Endodermal cell (in vitro differentiated cells): ENCODE measurements at regions not wholly inside any gene's neighbourhood (a gene's known extent, or its start where the extent isn't known, plus 50 kb on each side); places are given as distances from the start of the nearest gene placed in this dataset.

Experiments
- DNase-seq: peaks from one replicate; pipeline ENCODE4 v3.0.0-alpha.2; 2017
- H3K27ac ChIP-seq: 2 replicates; pipeline ENCODE4 v1.5.1; 2013; ENCODE audit warnings: mild to moderate bottlenecking, low read depth, low read length, moderate library complexity
- H3K27me3 ChIP-seq: 2 replicates; pipeline ENCODE4 v1.6.1; 2013; ENCODE audit warnings: mild to moderate bottlenecking, low read length, moderate library complexity; ENCODE audit not compliant: insufficient read depth, control insufficient read depth, poor library complexity, severe bottlenecking
- H3K36me3 ChIP-seq: 2 replicates; pipeline ENCODE4 v1.7.0; 2013; ENCODE audit warnings: mild to moderate bottlenecking, low read length, moderate library complexity; ENCODE audit not compliant: control insufficient read depth, insufficient read depth
- H3K4me1 ChIP-seq: one replicate; pipeline ENCODE4 v1.7.0; 2013; ENCODE audit warnings: low read length; ENCODE audit not compliant: control insufficient read depth, insufficient read depth
- H3K4me3 ChIP-seq: 2 replicates; pipeline ENCODE4 v1.5.1; 2013; ENCODE audit warnings: mild to moderate bottlenecking, low read length, moderate library complexity
- H3K9ac ChIP-seq: 2 replicates; pipeline ENCODE4 v1.6.1; 2013; ENCODE audit warnings: mild to moderate bottlenecking, low read length, moderate library complexity; ENCODE audit not compliant: poor library complexity, severe bottlenecking; ENCODE audit errors: extremely low read depth
- H3K9me3 ChIP-seq: 2 replicates; pipeline ENCODE4 v1.6.1; 2013; ENCODE audit warnings: mild to moderate bottlenecking, low read length, moderate library complexity; ENCODE audit not compliant: control insufficient read depth
- H3K27ac Mint-ChIP-seq: 2 replicates; pipeline ENCODE4 v1.8.0; 2020; ENCODE audit warnings: mixed read lengths
- H3K27me3 Mint-ChIP-seq: 2 replicates; pipeline ENCODE4 v1.8.0; 2021; ENCODE audit warnings: mild to moderate bottlenecking, mixed read lengths; ENCODE audit not compliant: insufficient read depth
- H3K36me3 Mint-ChIP-seq: 2 replicates; pipeline ENCODE4 v1.8.0; 2020; ENCODE audit warnings: low read depth, mixed read lengths
- H3K4me1 Mint-ChIP-seq: 2 replicates; pipeline ENCODE4 v1.8.0; 2020; ENCODE audit warnings: mixed read lengths
- H3K4me3 Mint-ChIP-seq: 2 replicates; pipeline ENCODE4 v1.8.0; 2020; ENCODE audit warnings: mild to moderate bottlenecking, moderate library complexity, mixed read lengths
- H3K9me3 Mint-ChIP-seq: 2 replicates; pipeline ENCODE4 v1.8.0; 2020; ENCODE audit warnings: mild to moderate bottlenecking, mixed read lengths
- WGBS, 2 experiments: methylation state at CpG; one replicate each; pipeline versions ENCODE4 v1.1.5 to v1.1.7; 2013; ENCODE audit warnings: missing lambda C conversion rate in 2 of 2, mixed read lengths in 1 of 2; ENCODE audit not compliant: insufficient coverage in 1 of 2, insufficient read length in 1 of 2; 5-methylcytosine and 5-hydroxymethylcytosine counted together
- TF ChIP-seq, protein P1 (sequence below): fragments of 200-600 bp; sonication (generic); conservative IDR thresholded peaks from 2 replicates; pipeline ENCODE4 v1.5.0; 2021; ENCODE audit warnings: antibody characterized with exemption, mild to moderate bottlenecking

DNA sequence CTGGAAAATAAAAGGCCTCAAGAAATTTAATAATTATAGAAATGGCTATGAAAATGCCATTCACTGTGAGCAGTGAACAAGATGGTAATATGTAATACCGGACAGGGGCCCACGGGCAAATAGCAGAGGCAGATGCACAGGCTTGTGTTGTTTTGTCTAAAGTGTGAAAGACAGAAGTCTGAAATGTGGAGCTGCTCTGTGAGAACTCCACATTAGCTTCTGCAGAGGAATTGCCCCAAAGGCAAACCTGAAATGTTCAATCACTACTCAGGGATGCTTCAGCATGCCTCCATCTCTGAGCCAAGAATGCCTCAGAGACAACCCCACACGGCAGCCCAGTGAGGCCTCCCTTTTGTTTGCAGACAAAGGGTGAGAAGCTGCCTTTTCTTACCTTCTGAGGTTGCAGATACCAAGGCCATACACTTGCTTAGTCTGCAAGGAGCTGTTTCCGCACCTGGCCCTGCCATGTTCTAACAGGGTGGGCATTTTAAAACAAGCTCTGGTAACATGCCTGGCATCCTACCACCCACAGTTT lies 124.3 kb upstream of the CXCL14 start:
- Mint-ChIP-seq H3K4me3 (no peak overlapping the region), H3K27me3 (peaks cover 15% of the 10 kb centered on the region), H3K36me3 (no peaks in the 10 kb centered on the region), H3K27ac (no peak overlapping the region), H3K9me3 (no peaks in the 10 kb centered on the region), H3K4me1 (peaks cover 8% of the 10 kb centered on the region)
- Histone ChIP-seq H3K36me3 (no peaks in the 10 kb centered on the region), H3K27ac (no peak overlapping the region), H3K4me3 (no peak overlapping the region), H3K27me3 (no peaks in the 10 kb centered on the region), H3K9ac (no peak overlapping the region), H3K4me1 (peaks cover 10% of the 10 kb centered on the region), H3K9me3 (no peaks in the 10 kb centered on the region)
- TF ChIP-seq, protein P1, sequence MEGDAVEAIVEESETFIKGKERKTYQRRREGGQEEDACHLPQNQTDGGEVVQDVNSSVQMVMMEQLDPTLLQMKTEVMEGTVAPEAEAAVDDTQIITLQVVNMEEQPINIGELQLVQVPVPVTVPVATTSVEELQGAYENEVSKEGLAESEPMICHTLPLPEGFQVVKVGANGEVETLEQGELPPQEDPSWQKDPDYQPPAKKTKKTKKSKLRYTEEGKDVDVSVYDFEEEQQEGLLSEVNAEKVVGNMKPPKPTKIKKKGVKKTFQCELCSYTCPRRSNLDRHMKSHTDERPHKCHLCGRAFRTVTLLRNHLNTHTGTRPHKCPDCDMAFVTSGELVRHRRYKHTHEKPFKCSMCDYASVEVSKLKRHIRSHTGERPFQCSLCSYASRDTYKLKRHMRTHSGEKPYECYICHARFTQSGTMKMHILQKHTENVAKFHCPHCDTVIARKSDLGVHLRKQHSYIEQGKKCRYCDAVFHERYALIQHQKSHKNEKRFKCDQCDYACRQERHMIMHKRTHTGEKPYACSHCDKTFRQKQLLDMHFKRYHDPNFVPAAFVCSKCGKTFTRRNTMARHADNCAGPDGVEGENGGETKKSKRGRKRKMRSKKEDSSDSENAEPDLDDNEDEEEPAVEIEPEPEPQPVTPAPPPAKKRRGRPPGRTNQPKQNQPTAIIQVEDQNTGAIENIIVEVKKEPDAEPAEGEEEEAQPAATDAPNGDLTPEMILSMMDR, result no peak
- 70 to 76% methylated on average over 4 of the region's 4 CpGs for WGBS, 2 experiments
- DNase-seq, result peak; percentile 59

DNA sequence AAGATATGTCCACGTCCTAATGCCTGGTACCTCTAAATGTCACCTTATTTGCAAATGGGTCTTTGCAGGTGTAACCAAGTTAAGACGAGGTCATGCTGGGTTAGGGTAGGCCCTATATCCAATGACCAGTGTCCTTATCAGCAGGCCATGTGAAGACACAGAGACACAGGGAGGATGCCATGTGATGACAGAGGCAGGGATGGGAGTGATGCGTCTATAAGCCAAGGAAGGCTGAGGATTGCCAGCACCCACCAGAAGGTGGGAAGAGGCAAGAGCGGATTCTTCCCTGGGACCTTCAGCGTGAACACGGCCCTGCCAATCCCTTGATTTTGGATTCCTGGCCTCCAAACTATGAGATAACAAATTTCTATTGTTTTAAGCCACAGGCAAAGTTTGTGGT lies 123.4 kb upstream of the CXCL14 start:
- 94 to 96% methylated on average over 6 of the region's 6 CpGs for WGBS, 2 experiments
- no peak overlapping the region for H3K27ac Mint-ChIP-seq
- H3K4me1 ChIP-seq, result peaks cover 10% of the 10 kb centered on the region
- H3K27ac ChIP-seq, result no peak overlapping the region
- H3K4me3 ChIP-seq, result no peak overlapping the region
- H3K36me3 ChIP-seq, result no peaks in the 10 kb centered on the region
- no peaks in the 10 kb centered on the region for H3K9me3 Mint-ChIP-seq
- H3K4me1 Mint-ChIP-seq, result peaks cover 8% of the 10 kb centered on the region
- no peak overlapping the region for H3K9ac ChIP-seq
- TF ChIP-seq, protein P1, result no peak
- H3K36me3 Mint-ChIP-seq, result no peaks in the 10 kb centered on the region
- H3K9me3 ChIP-seq, result no peaks in the 10 kb centered on the region
- H3K27me3 Mint-ChIP-seq, result peaks cover 8% of the 10 kb centered on the region
- peak; percentile 17 for DNase-seq
- no peak overlapping the region for H3K4me3 Mint-ChIP-seq
- H3K27me3 ChIP-seq, result no peaks in the 10 kb centered on the region

DNA sequence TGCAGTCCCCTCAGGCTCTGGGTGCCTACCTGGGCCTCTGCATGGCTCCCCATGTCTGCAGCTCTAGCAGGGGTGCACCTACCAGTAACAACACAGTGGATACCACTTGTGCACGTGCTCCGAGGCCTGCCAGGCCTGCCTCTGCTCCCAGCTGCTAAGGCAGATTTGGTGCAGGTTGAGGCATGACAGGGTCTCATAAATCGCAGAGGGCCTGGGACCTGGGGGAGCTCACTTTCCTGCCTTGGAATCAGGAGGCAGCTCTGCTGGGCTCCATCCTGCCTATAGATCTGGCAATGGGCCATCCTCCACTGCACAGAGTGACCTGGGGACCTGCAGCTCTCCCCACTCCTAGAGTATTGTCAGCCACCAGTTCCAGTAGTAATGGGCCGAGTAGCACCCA lies 121.9 kb upstream of the CXCL14 start:
- peaks cover 10% of the 10 kb centered on the region for H3K4me1 ChIP-seq
- no peak overlapping the region for H3K9ac ChIP-seq
- H3K27me3 ChIP-seq, result no peaks in the 10 kb centered on the region
- no peaks in the 10 kb centered on the region for H3K36me3 Mint-ChIP-seq
- no peak overlapping the region for H3K27ac ChIP-seq
- H3K4me1 Mint-ChIP-seq, result peaks cover 8% of the 10 kb centered on the region
- WGBS, 2 experiments, result 90 to 92% methylated on average over 4 of the region's 4 CpGs
- H3K4me3 ChIP-seq, result no peak overlapping the region
- no peaks in the 10 kb centered on the region for H3K36me3 ChIP-seq
- no peak overlapping the region for H3K4me3 Mint-ChIP-seq
- H3K9me3 ChIP-seq, result no peaks in the 10 kb centered on the region
- H3K27me3 Mint-ChIP-seq, result no peaks in the 10 kb centered on the region
- no peak overlapping the region for H3K27ac Mint-ChIP-seq
- TF ChIP-seq, protein P1, result no peak
- peak; percentile 24 for DNase-seq
- no peaks in the 10 kb centered on the region for H3K9me3 Mint-ChIP-seq
